ENCODE measurements at regions not wholly inside any gene's neighbourhood (a gene's known extent, or its start where the extent isn't known, plus 50 kb on each side); places are given as distances from the start of the nearest gene placed in this dataset.

DNA sequence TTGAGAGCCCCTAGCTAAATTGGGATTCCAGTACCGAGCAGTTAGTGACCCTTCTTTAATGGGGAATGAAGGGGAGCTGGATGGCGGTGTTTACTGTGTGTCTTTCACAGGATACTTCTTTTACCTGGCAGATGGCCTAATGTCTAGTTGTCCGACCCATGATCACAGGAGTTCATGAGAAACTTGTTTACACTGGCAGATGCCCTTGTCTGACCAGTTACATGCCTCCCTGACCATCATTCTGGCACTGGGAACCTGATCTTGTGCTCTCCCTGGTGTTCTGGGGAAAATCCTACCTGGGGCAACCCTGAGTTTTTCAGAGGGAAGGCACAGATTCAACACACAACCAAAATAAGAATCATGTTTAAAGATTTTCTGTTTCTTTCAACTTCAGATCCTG lies 120.1 kb upstream of the SLC13A1 start:
- Histone ChIP-seq H4K20me1 (ENCODE audit: insufficient read depth, low read length) (no peaks in the 10 kb centered on the region), H3K36me3 (replicated peaks in 1 of 2; ENCODE audit: control insufficient read depth in 1 of 2, insufficient read depth in 2 of 2, low read length in 2 of 2) (no peaks in the 10 kb centered on the region), H3K4me1 (ENCODE audit: control insufficient read depth in 1 of 2, insufficient read depth in 2 of 2, low read length in 2 of 2) (no peaks in the 10 kb centered on the region), H3K9ac (ENCODE audit: insufficient read depth, low read length, poor library complexity, severe bottlenecking) (no peak overlapping the region), H3K27ac (ENCODE audit: low read depth in 1 of 2, low read length in 2 of 2) (no peak overlapping the region), H3K4me3 (replicated peaks in 1 of 3; ENCODE audit: low read depth in 2 of 3, low read length in 3 of 3) (no peak overlapping the region), H3K79me2 (ENCODE audit: insufficient read depth, low read length) (no peaks in the 10 kb centered on the region), H2AFZ (ENCODE audit: insufficient read depth, low read depth, low read length, poor library complexity, severe bottlenecking) (no peak overlapping the region), H3K9me3 (replicated peaks in 1 of 2; ENCODE audit: control insufficient read depth in 1 of 2, insufficient read depth in 1 of 2, low read length in 2 of 2) (peaks cover 27 to 29% of the 10 kb centered on the region in 2 donors), H3K27me3 (ENCODE audit: control insufficient read depth in 2 of 2, insufficient read depth in 2 of 2, low read length in 2 of 2) (no peaks in the 10 kb centered on the region), H3K4me2 (replicated peaks; ENCODE audit: extremely low read depth, low read length, poor library complexity, severe bottlenecking) (no peak overlapping the region)
- Mint-ChIP-seq H3K36me3 (no peaks in the 10 kb centered on the region), H3K27ac (no peak overlapping the region), H3K4me3 (no peak overlapping the region), H3K9me3 (peaks cover 6 to 28% (median 13%) of the 10 kb centered on the region in 7 donors), H3K27me3 (ENCODE audit: low read depth in 3 of 3) (no peaks in the 10 kb centered on the region), H3K4me1 (no peaks in the 10 kb centered on the region)
- intact Hi-C loops (cut with micrococcal nuclease), result no loop called here
- TF ChIP-seq, protein P1, sequence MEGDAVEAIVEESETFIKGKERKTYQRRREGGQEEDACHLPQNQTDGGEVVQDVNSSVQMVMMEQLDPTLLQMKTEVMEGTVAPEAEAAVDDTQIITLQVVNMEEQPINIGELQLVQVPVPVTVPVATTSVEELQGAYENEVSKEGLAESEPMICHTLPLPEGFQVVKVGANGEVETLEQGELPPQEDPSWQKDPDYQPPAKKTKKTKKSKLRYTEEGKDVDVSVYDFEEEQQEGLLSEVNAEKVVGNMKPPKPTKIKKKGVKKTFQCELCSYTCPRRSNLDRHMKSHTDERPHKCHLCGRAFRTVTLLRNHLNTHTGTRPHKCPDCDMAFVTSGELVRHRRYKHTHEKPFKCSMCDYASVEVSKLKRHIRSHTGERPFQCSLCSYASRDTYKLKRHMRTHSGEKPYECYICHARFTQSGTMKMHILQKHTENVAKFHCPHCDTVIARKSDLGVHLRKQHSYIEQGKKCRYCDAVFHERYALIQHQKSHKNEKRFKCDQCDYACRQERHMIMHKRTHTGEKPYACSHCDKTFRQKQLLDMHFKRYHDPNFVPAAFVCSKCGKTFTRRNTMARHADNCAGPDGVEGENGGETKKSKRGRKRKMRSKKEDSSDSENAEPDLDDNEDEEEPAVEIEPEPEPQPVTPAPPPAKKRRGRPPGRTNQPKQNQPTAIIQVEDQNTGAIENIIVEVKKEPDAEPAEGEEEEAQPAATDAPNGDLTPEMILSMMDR (IDR thresholded peaks at IDR 0.05), result no peak
- WGBS (ENCODE audit: insufficient coverage), result 100% methylated on average over 1 of the region's 3 CpGs
- DNase-seq, result no peak

- Histone ChIP-seq H3K4me2 (replicated peaks; ENCODE audit: extremely low read depth, low read length, poor library complexity, severe bottlenecking) (no peak overlapping the region), H4K20me1 (ENCODE audit: insufficient read depth, low read length) (no peaks in the 10 kb centered on the region), H3K36me3 (replicated peaks in 1 of 2; ENCODE audit: control insufficient read depth in 1 of 2, insufficient read depth in 2 of 2, low read length in 2 of 2) (no peaks in the 10 kb centered on the region), H3K79me2 (ENCODE audit: insufficient read depth, low read length) (no peaks in the 10 kb centered on the region), H3K4me1 (ENCODE audit: control insufficient read depth in 1 of 2, insufficient read depth in 2 of 2, low read length in 2 of 2) (no peaks in the 10 kb centered on the region), H3K27ac (ENCODE audit: low read depth in 1 of 2, low read length in 2 of 2) (no peak overlapping the region), H2AFZ (ENCODE audit: insufficient read depth, low read depth, low read length, poor library complexity, severe bottlenecking) (no peak overlapping the region), H3K4me3 (replicated peaks in 1 of 3; ENCODE audit: low read depth in 2 of 3, low read length in 3 of 3) (no peak overlapping the region), H3K9ac (ENCODE audit: insufficient read depth, low read length, poor library complexity, severe bottlenecking) (no peak overlapping the region), H3K27me3 (ENCODE audit: control insufficient read depth in 2 of 2, insufficient read depth in 2 of 2, low read length in 2 of 2) (no peaks in the 10 kb centered on the region), H3K9me3 (replicated peaks in 1 of 2; ENCODE audit: control insufficient read depth in 1 of 2, insufficient read depth in 1 of 2, low read length in 2 of 2) (peaks cover 0 to 1% of the 10 kb centered on the region in 2 donors)
- TF ChIP-seq, protein P1 (IDR thresholded peaks at IDR 0.05), result no peak
- intact Hi-C loops (cut with micrococcal nuclease), result no loop called here
- no peaks in the 10 kb centered on the region for H3K4me1 Mint-ChIP-seq
- no peaks in the 10 kb centered on the region for H3K36me3 Mint-ChIP-seq
- H3K9me3 Mint-ChIP-seq, result peaks cover 0 to 3% (median under 1%) of the 10 kb centered on the region in 7 donors
- no peak for DNase-seq
- H3K27ac Mint-ChIP-seq, result no peak overlapping the region
- no peaks in the 10 kb centered on the region for H3K27me3 Mint-ChIP-seq (ENCODE audit: low read depth in 3 of 3)
- no peak overlapping the region for H3K4me3 Mint-ChIP-seq
- 33% methylated on average over 1 of the region's 1 CpG for WGBS (ENCODE audit: insufficient coverage)
Observed at GRCh38 chr7:123314886-123315285, 115.1 kb upstream of the SLC13A1 start.

Data from CD14-positive monocyte (primary cell).